ENCODE measurements at regions not wholly inside any gene's neighbourhood (a gene's known extent, or its start where the extent isn't known, plus 50 kb on each side); places are given as distances from the start of the nearest gene placed in this dataset.

DNA sequence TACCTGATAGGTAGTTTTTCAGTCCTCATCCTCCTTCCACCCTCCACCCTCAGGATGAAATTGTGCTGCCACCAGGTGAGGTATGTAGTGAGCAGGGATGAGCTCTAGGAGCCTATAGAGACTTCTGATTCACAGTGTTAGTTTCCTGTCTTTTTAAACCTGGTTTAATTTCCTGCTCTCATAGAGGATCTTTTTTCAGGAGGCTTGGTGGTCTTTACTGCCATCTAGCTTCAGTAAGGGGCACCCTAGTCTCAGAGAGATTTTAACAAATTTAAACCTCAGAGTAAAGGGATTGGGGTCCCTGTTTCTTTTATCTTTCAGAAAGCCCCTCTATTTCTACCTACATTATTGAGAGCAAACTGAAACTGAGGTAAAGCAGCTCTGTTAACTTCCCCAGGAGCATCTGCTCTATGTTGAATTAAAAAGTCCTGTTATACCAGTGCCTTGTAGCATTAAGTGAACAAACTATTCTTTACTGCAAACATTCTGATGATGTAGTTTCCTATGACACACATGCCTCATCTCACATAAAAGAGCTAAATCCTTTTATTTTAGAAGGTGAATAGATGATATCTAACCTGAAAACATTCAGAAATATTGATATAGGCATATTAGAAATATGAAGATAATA, 172.2 kb upstream of the DDHD1 start:
- TF ChIP-seq, protein P1, sequence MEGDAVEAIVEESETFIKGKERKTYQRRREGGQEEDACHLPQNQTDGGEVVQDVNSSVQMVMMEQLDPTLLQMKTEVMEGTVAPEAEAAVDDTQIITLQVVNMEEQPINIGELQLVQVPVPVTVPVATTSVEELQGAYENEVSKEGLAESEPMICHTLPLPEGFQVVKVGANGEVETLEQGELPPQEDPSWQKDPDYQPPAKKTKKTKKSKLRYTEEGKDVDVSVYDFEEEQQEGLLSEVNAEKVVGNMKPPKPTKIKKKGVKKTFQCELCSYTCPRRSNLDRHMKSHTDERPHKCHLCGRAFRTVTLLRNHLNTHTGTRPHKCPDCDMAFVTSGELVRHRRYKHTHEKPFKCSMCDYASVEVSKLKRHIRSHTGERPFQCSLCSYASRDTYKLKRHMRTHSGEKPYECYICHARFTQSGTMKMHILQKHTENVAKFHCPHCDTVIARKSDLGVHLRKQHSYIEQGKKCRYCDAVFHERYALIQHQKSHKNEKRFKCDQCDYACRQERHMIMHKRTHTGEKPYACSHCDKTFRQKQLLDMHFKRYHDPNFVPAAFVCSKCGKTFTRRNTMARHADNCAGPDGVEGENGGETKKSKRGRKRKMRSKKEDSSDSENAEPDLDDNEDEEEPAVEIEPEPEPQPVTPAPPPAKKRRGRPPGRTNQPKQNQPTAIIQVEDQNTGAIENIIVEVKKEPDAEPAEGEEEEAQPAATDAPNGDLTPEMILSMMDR (conservative IDR thresholded peaks at IDR 0.05; ENCODE audit: low read depth in 2 of 2): peak; percentile 71 to 75
- TF ChIP-seq STAT1 (IDR thresholded peaks at IDR 0.05; ENCODE audit: unreplicated experiment): no peak
- TF ChIP-seq JUNB (IDR thresholded peaks at IDR 0.05; ENCODE audit: unreplicated experiment): no peak
- no peak for TF ChIP-seq EZH2 (IDR thresholded peaks at IDR 0.05; ENCODE audit: low read depth, unreplicated experiment)
- no peak for TF ChIP-seq POLR2AphosphoS5 (IDR thresholded peaks at IDR 0.05; ENCODE audit: low read depth)
- no peak for TF ChIP-seq EZH2phosphoT487 (IDR thresholded peaks at IDR 0.05; ENCODE audit: unreplicated experiment)
- TF ChIP-seq CREB1 (CRISPR knock-in tag; IDR thresholded peaks at IDR 0.05; ENCODE audit: low read depth): no peak
- TF ChIP-seq ZNF331 (CRISPR knock-in tag; IDR thresholded peaks at IDR 0.05; ENCODE audit: low read depth): no peak
- TF ChIP-seq, protein P2, sequence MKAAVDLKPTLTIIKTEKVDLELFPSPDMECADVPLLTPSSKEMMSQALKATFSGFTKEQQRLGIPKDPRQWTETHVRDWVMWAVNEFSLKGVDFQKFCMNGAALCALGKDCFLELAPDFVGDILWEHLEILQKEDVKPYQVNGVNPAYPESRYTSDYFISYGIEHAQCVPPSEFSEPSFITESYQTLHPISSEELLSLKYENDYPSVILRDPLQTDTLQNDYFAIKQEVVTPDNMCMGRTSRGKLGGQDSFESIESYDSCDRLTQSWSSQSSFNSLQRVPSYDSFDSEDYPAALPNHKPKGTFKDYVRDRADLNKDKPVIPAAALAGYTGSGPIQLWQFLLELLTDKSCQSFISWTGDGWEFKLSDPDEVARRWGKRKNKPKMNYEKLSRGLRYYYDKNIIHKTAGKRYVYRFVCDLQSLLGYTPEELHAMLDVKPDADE (IDR thresholded peaks at IDR 0.05): no peak

Measured in GM23338 (cell line).